ENCODE measurements at regions not wholly inside any gene's neighbourhood (a gene's known extent, or its start where the extent isn't known, plus 50 kb on each side); places are given as distances from the start of the nearest gene placed in this dataset.
A peak's percentile ranks its signal among the peaks of the same experiment; 100 is the strongest.

GRCh38 chr3:17844236-17844635, 101.8 kb upstream of the TBC1D5 start (continued):
- TF ChIP-seq USF2 (IDR thresholded peaks at IDR 0.05) (no peak), JUNB (IDR thresholded peaks at IDR 0.05) (no peak), BHLHE40 (IDR thresholded peaks at IDR 0.05; ENCODE audit: low read depth, low read length) (no peak), ESRRA (IDR thresholded peaks at IDR 0.05; ENCODE audit: borderline replicate concordance, low read length) (no peak)

GRCh38 chr3:17841190-17841828, 98.9 kb upstream of the TBC1D5 start:
- CTCF ChIA-PET = interaction anchor here (0.6 to 4.7 kb wide), 76 partner anchors 8 to 1240 kb away, joined by 3 to 32 read pairs (median 4); partner anchors contain the start of gene TBC1D5
- Histone ChIP-seq H3K4me3 (no peak overlapping the region), H3K4me1 (no peaks in the 10 kb centered on the region), H3K4me2 (no peak overlapping the region), H3K9me3 (no peaks in the 10 kb centered on the region; the same call in 2 of the 3 replicates), H3K27ac (0 out of 6 replicates have a peak overlapping the region, but pooled peaks of 1 of the 2 experiments have one; percentile 20)
- ATAC-seq (peak; percentile 96 to 99), DNase-seq (ENCODE audit: low read depth in 1 of 2, low spot score in 1 of 2) (peak; percentile 49 to 66), FAIRE-seq (peak; percentile 84)
- 20% methylated on average over 9 of the region's 9 CpGs for WGBS (ENCODE audit: missing lambda C conversion rate)
- TF ChIP-seq HMGXB4 (CRISPR knock-in tag; IDR thresholded peaks at IDR 0.05; ENCODE audit: borderline replicate concordance) (no peak), CTCF (IDR thresholded peaks at IDR 0.05) (peak; percentile 89), SMC3 (IDR thresholded peaks at IDR 0.05) (peak; percentile 94), MAFK (IDR thresholded peaks at IDR 0.05; ENCODE audit: partially characterized antibody) (peak; percentile 60), RAD21 (conservative IDR thresholded peaks at IDR 0.05 in 1 of 2, IDR thresholded peaks at IDR 0.05 in 1 of 2) (peak; percentile 96)
- POLR2A ChIA-PET = interaction anchor here (0.5 to 1.5 kb wide), 3 partner anchors 99 to 1144 kb away, joined by 4 to 10 read pairs (median 5); partner anchors contain the start of gene TBC1D5

- no peak overlapping the region for H3K4me3 ChIP-seq
- H3K27ac ChIP-seq = 0 out of 6 replicates have a peak overlapping the region, but pooled peaks of 1 of the 2 experiments have one; percentile 20
- H3K4me2 ChIP-seq = no peak overlapping the region
- ATAC-seq (peak; percentile 39 to 47; a peak in 3 of 6 replicates), FAIRE-seq (no peak), DNase-seq (ENCODE audit: low read depth in 1 of 2, low spot score in 1 of 2) (no peak)
- POLR2A ChIA-PET = interaction anchor here (0.5 to 1.5 kb wide), 2 partner anchors 98 to 1144 kb away, joined by 4 to 10 read pairs; partner anchors contain the start of gene TBC1D5
- CTCF ChIA-PET = interaction anchor here (0.6 to 4.7 kb wide), 69 partner anchors 8 to 1239 kb away, joined by 3 to 32 read pairs (median 4); partner anchors contain the start of gene TBC1D5
- no peaks in the 10 kb centered on the region for H3K4me1 ChIP-seq
- WGBS (ENCODE audit: missing lambda C conversion rate) = 62% methylated on average over 5 of the region's 5 CpGs
- H3K9me3 ChIP-seq = no peaks in the 10 kb centered on the region; the same call in 2 of the 3 replicates
- no peak for TF ChIP-seq RCOR1 (IDR thresholded peaks at IDR 0.05; ENCODE audit: low read depth, low read length)
- TF ChIP-seq FOXS1 (CRISPR knock-in tag; IDR thresholded peaks at IDR 0.05) = no peak
- no peak for TF ChIP-seq BHLHE40 (IDR thresholded peaks at IDR 0.05; ENCODE audit: low read depth, low read length)
- no peak for TF ChIP-seq CTCF (IDR thresholded peaks at IDR 0.05)
- no peak for TF ChIP-seq HDAC2 (IDR thresholded peaks at IDR 0.05)
- no peak for TF ChIP-seq NFE2L2 (conservative IDR thresholded peaks at IDR 0.05; ENCODE audit: low read length)
- TF ChIP-seq EHMT2 (IDR thresholded peaks at IDR 0.05; ENCODE audit: low read depth) = no peak
- TF ChIP-seq CHD2 (IDR thresholded peaks at IDR 0.05; ENCODE audit: low read length, partially characterized antibody) = no peak
- no peak for TF ChIP-seq FOSB (CRISPR knock-in tag; IDR thresholded peaks at IDR 0.05)
- TF ChIP-seq SMC3 (IDR thresholded peaks at IDR 0.05) = no peak
Observed at GRCh38 chr3:17840651-17841050, 98.2 kb upstream of the TBC1D5 start.

Measured in A549 (cell line).